GM19468 (cell line): ENCODE measurements at regions not wholly inside any gene's neighbourhood (a gene's known extent, or its start where the extent isn't known, plus 50 kb on each side); places are given as distances from the start of the nearest gene placed in this dataset.

Experiments used
- ATAC-seq: cut with Tn5 transposase; IDR thresholded peaks from one replicate; pipeline ENCODE4 v1.9.1; 2021; ENCODE audit warnings: mild to moderate bottlenecking, moderate library complexity, moderate number of reproducible peaks; ENCODE audit not compliant: unreplicated experiment; ENCODE audit errors: extremely low read depth

GRCh38 chr3:177576746-177577145 is 379.5 kb upstream of the TBL1XR1 start:
- ATAC-seq, result no peak

DNA sequence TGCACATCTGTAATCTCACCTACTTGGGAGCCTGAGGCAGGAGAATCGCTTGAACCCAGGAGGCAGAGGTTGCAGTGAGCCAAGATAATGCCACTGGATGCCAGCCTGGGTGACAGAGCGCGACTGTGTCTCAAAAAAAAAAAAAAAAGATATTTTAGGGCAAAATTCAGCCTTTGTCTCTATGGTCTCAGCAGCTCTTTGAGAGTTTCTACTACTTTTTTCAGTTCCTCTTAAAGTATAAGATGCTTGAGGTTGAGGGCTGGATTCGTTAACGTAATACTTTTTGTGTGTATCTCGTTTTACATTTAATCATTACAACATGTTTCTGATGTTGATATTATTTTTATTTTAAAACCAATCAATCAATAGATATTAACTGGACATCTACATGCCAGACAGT is 381.2 kb upstream of the TBL1XR1 start:
- peak; percentile 61 for ATAC-seq

DNA sequence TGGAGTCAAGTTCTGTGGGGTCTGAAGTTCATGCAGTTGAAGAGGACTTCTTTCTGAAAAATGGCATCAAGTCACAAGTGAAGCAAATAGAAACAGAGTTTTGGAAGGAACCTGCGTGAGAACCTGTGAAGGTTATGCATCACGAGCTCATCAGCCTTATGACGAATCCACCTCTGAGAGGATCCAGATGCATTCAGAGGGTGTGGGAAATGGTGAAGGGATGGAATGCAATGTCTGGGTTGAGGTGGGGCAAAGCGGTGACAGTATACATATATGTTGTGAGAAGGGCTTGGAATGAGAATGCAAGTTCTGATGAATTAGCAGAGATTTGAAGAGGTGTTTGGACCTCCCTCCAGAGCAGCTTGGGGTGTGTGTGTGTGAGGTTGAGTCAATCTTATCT is 382.1 kb upstream of the TBL1XR1 start:
- ATAC-seq, result no peak

GRCh38 chr3:177580437-177580836 is 383.2 kb upstream of the TBL1XR1 start:
- no peak for ATAC-seq

DNA sequence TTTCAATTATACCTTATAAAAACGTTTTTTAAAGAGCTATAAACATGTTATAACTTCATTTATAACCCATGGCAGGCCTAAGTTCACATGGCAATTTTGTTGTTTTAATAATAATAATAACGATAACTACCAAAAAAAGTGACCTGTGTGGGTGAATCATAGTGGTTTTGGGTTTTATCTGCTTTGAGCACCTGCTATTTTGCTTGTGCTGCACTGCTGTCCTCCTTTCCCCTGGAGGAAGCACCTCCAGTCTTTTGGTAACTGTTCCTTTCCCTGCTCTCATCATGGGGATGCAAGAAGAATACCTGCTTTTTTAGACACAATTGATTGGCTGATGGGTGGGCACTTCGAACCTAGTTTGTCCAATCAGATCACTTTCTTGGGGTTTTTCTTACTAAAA is 388.0 kb upstream of the TBL1XR1 start:
- ATAC-seq, result no peak

GRCh38 chr3:177589041-177589650 is 391.9 kb upstream of the TBL1XR1 start:
- no peak for ATAC-seq

DNA sequence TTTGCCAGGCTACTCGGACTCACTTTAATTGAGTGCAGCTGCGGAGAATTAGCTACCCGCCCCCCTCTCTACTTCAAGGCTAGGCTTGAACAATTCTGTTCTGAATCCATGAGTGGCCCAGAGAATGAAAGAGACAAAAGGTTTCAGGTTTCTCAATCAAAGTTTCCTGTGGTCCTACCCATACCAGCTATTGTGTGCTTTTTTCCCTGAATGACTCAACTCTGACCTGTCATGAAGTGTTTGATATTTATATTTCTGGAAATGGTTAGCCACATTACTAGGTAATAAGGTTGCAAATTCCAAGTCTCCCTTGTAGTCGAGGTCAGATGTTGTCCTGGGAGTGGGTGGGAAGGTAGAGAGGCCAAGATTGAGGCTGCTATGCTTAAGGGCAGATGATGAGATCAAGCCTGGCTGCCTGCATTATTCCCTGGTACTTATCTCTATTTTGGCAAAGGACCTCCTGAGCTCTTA is 392.7 kb upstream of the TBL1XR1 start:
- peak; percentile 62 for ATAC-seq

- ATAC-seq, result no peak
Measured at GRCh38 chr3:177590826-177591225, 393.5 kb upstream of the TBL1XR1 start.

DNA sequence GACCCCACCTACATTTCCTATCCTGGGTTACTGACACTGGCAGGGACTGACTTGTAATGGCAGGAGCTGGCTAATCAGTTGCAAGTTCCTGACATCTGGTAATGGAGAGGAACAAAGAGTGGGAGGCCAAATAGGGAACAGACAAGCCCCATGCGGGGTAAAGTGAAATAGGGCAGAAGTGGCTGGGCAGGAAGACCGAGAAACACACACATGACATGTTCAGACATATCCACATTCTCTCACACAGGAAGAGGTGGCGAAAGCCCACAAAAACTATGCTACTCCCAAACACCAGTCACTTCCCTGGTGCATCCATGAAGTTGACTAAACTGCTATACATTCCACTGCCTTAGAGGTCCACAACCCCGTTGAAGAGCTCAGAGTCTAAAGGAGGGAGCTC is 394.1 kb upstream of the TBL1XR1 start:
- peak; percentile 51 for ATAC-seq

DNA sequence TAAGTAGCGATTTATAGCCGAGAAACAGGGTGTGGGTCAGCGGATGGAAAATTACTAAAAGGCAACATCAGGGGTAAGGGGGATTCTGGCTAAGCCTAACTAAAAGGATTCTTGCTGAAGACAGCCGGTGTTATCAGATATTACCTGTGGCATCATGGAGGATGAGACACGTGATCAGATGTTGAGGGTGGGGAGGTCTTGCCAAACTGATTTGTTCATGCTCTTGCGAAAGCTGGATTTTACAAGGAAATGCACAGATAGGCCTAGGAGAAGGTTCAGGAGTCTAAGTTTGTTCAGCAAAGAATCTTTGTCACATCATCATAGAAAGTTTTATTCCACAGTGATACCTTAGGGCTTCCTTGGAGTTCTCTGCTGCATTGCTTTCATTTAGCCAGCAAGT is 396.8 kb upstream of the TBL1XR1 start:
- ATAC-seq, result no peak

GRCh38 chr3:177595530-177596188 is 398.4 kb upstream of the TBL1XR1 start:
- no peak for ATAC-seq

DNA sequence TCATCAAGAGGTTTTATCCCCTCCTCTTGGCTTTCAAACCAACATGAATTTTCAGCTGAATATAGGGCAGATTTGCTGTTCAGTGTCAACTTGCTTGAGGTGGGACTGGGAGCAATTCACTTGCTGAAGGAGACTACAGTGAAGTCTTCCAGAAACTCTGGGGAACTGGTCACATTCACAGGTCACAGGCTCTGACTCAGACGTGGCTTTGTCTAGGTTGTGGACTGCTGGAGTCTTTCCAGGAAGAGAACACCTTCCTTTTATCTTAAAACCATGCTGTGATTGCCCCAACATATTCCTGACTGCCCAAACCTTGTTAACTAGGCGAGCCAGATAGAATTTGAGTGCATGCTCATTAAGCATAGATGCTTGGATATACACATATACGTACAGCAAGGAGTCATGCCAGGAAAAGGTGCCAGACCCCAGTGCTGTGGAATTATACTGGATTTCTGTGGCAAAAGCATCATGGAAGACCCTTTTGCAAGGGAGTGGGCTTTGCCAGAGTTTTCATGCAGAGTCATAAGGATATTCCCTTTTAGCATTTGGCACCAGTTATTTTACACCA is 399.1 kb upstream of the TBL1XR1 start:
- no peak for ATAC-seq

DNA sequence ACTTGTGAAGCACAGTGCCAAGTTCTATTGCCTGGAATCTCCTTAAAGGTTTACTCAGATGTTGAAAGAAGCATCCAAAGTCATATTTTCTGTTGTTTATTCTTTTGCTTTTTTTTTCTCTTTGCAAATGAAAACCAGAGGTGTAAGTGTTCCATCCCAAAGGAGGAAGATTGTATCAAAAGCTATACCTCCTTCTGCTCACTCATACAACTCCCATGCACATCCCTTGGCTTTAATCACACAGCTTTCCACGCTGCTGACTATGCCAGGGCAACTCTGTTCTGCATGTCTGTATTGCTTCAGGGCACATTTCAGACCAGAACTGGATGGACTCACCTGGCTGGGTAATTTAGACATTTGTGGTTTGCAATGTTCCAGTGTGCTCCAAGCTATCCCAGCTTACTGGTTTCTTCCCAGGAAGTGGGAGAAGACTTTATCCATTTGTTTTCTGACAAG is 399.6 kb upstream of the TBL1XR1 start:
- no peak for ATAC-seq

GRCh38 chr3:177597311-177598096 is 400.2 kb upstream of the TBL1XR1 start:
- ATAC-seq, result peak; percentile 34

DNA sequence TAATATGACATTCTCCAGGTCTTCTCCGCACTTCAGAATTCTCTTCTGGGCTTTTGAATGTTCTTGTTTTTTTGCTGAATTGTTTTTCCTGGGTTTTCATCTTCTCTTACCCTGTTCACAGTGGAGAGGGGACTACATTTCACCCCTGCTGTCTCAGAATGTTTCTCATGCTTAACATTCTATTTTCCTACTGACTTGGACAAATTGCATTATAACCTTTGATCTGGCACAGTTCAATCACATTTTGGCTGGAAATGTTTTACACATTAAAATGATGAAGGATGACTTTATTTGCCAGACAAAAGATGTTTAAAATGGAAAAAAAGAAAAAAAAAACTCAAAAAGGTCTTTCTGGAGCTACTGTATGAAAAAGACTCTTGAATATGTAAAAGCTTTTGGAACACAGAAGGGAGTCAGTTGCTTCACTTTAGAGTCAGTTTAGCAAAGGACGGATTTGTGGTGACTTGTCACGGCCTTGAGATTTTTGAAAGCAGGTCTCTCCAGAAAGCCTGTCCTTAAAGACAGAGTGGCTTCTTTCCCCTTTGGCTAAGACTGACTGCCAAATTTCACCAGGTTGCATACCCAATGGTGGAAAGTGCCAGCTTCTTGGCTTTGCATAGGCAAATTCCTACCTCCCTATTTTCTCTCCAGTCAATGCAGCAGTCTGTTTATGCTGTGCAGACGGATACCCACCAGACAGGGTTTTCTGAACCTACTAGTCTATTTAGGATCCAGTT is 401.0 kb upstream of the TBL1XR1 start:
- no peak for ATAC-seq

GRCh38 chr3:177599326-177599725 is 402.0 kb upstream of the TBL1XR1 start:
- ATAC-seq, result no peak

DNA sequence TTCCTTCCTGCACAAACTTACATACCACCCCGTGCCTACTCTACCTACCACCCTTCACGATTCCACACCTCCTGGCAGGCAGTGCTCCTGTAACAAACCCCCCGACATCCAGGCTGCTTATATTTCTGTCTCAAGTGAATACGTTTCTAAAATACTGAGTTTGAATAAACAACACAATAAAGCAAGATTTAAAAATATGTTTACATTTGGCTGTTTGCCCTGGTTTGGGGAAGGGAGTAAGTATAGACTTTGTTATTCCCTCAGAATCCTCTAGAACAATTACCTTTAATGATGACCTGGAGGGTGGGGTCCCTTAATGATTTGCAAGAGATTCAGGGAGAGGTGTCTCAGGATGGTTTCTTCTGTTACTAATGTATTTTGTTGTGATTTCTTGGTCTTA is 402.6 kb upstream of the TBL1XR1 start:
- ATAC-seq, result no peak

GRCh38 chr3:177600411-177600810 is 403.1 kb upstream of the TBL1XR1 start:
- ATAC-seq, result no peak

- ATAC-seq, result no peak
Measured at GRCh38 chr3:177601152-177601551, 403.9 kb upstream of the TBL1XR1 start.

DNA sequence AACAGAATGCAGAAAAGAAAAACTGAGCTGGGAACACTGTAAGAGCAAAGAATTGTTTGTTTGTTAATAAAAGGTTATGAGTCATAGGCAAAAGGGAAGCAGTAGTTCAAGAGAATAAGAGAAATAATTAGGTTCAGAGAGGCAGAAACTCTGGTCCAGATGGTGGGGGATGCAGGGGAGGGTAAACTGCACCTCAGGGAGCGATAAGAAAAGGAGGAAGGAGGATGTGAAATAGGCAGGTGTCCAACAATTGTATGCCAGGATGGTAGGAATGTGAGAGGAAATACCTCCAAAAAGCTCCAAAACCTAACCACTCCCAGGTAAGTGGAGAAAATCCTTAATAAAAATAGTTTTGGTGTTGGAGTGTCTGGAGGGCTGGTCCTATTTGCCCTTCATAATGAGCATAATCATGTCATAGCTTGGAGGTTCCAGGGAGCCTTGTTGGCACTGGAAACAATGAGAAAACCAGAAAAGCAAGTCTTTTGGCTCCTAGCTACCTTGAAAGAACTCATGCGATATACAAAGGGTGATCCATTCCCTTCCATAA is 405.4 kb upstream of the TBL1XR1 start:
- ATAC-seq, result no peak
